ENCODE measurements at regions not wholly inside any gene's neighbourhood (a gene's known extent, or its start where the extent isn't known, plus 50 kb on each side); places are given as distances from the start of the nearest gene placed in this dataset.
"Not testable (repeated sequence)": the region's sequence is repeated elsewhere in the genome, so short reads cannot be mapped to it uniquely, and the experiment has no call there.

DNA sequence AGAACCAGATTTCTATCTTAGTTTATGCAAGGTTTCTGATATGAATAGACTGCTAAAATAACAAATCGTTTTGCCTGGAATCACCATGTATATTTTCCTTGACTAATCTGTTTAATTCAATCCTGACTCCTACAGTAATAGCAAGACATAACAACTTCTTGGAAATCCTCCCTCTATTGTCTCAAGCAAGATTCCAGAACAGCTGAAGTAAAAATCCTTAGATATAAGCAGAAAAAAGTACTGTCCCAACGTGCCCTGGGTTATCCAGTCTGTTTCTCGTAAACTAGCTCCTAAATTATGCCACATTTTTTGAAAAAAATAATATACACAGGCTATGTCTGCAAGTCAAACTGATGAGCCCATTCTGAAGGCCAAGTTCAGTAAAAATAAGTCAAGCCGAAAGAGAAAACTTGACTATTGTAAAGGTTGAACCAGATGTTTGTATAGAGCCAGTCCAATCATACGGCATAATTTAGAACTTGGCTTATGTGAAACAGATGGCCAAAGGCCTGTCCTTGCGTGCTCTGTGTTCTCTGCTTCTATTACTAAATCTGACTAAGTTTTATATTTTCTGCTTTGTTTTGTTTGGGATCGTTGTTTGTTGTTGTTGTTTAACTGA lies 341.6 kb upstream of the NRSN1 start:
- no peak overlapping the region for H3K9ac ChIP-seq (ENCODE audit: low read length)
- H3K4me3 ChIP-seq (ENCODE audit: low read length), result no peak overlapping the region
- H3K27ac ChIP-seq (ENCODE audit: low read depth, low read length), result no peak overlapping the region
- no peaks in the 10 kb centered on the region for H3K36me3 ChIP-seq (ENCODE audit: control insufficient read depth, insufficient read depth, low read length)
- no peaks in the 10 kb centered on the region for H3K27me3 ChIP-seq (ENCODE audit: control insufficient read depth, insufficient read depth, low read length)
- H3K4me1 ChIP-seq (ENCODE audit: control insufficient read depth, insufficient read depth, low read length), result peaks cover 3% of the 10 kb centered on the region

DNA sequence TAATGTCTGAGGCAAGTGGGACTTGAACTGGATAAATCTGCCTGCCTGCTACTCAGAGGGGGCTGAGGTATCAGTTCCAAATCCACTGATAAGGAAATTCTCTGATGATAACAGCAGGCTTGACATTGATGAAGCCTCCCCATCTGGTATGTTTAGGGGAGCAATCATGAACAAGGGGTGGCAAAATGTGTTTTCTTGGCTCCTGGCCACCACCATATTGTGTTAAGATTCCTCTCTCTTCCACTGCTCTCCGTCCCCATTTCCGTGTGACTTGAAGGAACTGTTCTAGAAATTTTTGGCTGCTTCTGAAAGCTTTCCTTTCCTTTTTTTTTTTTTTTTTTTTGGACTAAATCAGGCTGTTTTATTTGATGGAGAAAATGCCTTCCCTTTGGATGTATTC lies 335.3 kb upstream of the NRSN1 start:
- no peaks in the 10 kb centered on the region for H3K4me1 ChIP-seq (ENCODE audit: control insufficient read depth, insufficient read depth, low read length)
- H3K9ac ChIP-seq (ENCODE audit: low read length), result no peak overlapping the region
- no peak overlapping the region for H3K4me3 ChIP-seq (ENCODE audit: low read length)
- no peaks in the 10 kb centered on the region for H3K27me3 ChIP-seq (ENCODE audit: control insufficient read depth, insufficient read depth, low read length)
- H3K27ac ChIP-seq (ENCODE audit: low read depth, low read length), result no peak overlapping the region
- no peaks in the 10 kb centered on the region for H3K36me3 ChIP-seq (ENCODE audit: control insufficient read depth, insufficient read depth, low read length)

DNA sequence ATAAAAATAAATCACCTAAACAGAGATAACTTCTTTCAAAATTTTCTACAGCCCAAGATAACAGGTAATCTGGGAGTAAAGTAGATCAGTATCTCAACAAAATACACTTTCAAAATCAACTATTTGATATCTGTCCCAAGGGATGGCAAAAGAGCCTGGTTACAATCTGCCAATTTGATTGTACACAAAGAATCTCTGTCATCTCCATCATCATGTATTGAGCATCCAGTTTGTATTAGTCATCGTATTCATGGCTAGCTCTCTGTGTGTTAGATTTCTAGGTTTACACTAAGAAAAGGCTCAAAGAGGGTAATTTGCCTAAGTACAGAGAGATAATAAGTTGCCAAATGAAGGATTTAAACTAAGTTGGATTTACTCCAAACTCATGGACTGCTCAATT lies 329.0 kb upstream of the NRSN1 start:
- Histone ChIP-seq H3K27ac (ENCODE audit: low read depth, low read length) (no peak overlapping the region), H3K4me1 (ENCODE audit: control insufficient read depth, insufficient read depth, low read length) (no peaks in the 10 kb centered on the region), H3K36me3 (ENCODE audit: control insufficient read depth, insufficient read depth, low read length) (no peaks in the 10 kb centered on the region), H3K27me3 (ENCODE audit: control insufficient read depth, insufficient read depth, low read length) (no peaks in the 10 kb centered on the region), H3K9ac (ENCODE audit: low read length) (no peak overlapping the region), H3K4me3 (ENCODE audit: low read length) (no peak overlapping the region)

DNA sequence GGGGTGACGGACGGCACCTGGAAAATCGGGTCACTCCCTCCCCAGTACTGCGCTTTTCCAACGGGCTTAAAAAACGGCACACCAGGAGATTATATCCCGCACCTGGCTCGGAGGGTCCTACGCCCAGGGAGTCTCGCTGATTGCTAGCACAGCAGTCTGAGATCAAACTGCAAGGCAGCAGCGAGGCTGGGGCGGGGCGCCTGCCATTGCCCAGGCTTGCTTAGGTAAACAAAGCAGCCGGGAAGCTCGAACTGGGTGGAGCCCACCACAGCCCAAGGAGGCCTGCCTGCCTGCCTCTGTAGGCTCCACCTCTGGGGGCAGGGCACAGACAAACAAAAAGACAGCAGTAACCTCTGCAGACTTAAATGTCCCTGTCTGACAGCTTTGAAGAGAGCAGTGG lies 321.7 kb upstream of the NRSN1 start:
- not testable (repeated sequence) for H3K27ac ChIP-seq (ENCODE audit: low read depth, low read length); H3K4me1 ChIP-seq (ENCODE audit: control insufficient read depth, insufficient read depth, low read length); H3K4me3 ChIP-seq (ENCODE audit: low read length); H3K27me3 ChIP-seq (ENCODE audit: control insufficient read depth, insufficient read depth, low read length); H3K9ac ChIP-seq (ENCODE audit: low read length); H3K36me3 ChIP-seq (ENCODE audit: control insufficient read depth, insufficient read depth, low read length)

DNA sequence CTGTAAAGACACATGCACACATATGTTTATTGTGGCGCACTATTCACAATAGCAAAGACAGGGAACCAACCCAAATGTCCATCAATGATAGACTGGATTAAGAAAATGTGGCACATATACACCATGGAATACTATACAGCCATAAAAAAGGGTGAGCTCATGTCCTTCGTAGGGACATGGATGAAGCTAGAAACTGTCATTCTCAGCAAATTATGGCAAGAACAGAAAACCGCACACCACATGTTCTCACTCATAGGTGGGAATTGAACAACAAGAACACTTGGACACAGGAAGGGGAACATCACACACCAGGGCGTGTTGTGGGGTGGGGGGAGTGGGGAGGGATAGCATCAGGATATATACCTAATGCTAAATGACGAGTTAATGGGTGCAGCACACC lies 304.9 kb upstream of the NRSN1 start:
- not testable (repeated sequence) for H3K27ac ChIP-seq (ENCODE audit: low read depth, low read length); H3K4me3 ChIP-seq (ENCODE audit: low read length); H3K36me3 ChIP-seq (ENCODE audit: control insufficient read depth, insufficient read depth, low read length); H3K4me1 ChIP-seq (ENCODE audit: control insufficient read depth, insufficient read depth, low read length); H3K9ac ChIP-seq (ENCODE audit: low read length); H3K27me3 ChIP-seq (ENCODE audit: control insufficient read depth, insufficient read depth, low read length)

DNA sequence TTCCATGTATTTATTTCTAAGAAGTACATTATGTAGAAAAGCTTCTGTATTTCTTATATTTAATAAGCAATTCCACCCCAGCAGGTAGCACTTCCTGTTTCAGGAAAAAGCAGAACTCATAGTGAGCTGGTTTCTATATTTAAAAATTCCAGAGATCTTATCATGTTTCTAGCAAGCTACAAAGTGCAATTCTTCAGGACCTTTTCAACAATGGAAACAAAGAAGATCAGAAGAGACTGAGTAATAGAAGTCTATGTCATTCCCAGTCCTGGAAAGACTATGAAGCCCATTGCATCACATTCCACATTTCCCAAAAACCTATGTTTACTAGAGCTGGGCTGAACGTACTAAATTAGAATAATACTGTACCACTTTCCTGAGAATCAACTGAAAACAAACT lies 302.6 kb upstream of the NRSN1 start:
- Histone ChIP-seq H3K4me1 (ENCODE audit: control insufficient read depth, insufficient read depth, low read length) (no peaks in the 10 kb centered on the region), H3K9ac (ENCODE audit: low read length) (no peak overlapping the region), H3K27me3 (ENCODE audit: control insufficient read depth, insufficient read depth, low read length) (no peaks in the 10 kb centered on the region), H3K27ac (ENCODE audit: low read depth, low read length) (no peak overlapping the region), H3K4me3 (ENCODE audit: low read length) (no peak overlapping the region), H3K36me3 (ENCODE audit: control insufficient read depth, insufficient read depth, low read length) (no peaks in the 10 kb centered on the region)

DNA sequence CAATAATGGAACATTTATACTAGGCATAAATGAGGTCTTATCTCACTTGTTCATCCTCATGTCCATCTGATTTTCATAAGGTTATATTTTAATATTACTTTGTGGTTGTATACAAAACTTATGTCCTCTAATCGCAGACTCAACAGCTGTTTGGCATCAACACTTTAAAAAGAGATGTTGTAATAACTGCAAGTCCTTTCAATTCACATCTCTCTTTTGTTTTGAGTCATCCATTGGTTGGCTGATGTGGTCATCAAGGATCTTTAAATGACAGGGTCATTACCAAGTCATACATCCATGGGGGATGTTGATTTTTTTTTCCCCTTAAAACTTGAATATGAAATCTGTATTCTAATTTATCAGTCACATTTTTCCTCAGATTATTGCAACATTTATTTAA lies 299.4 kb upstream of the NRSN1 start:
- no peak overlapping the region for H3K27ac ChIP-seq (ENCODE audit: low read depth, low read length)
- H3K9ac ChIP-seq (ENCODE audit: low read length), result no peak overlapping the region
- no peaks in the 10 kb centered on the region for H3K27me3 ChIP-seq (ENCODE audit: control insufficient read depth, insufficient read depth, low read length)
- no peaks in the 10 kb centered on the region for H3K4me1 ChIP-seq (ENCODE audit: control insufficient read depth, insufficient read depth, low read length)
- H3K36me3 ChIP-seq (ENCODE audit: control insufficient read depth, insufficient read depth, low read length), result no peaks in the 10 kb centered on the region
- H3K4me3 ChIP-seq (ENCODE audit: low read length), result no peak overlapping the region

DNA sequence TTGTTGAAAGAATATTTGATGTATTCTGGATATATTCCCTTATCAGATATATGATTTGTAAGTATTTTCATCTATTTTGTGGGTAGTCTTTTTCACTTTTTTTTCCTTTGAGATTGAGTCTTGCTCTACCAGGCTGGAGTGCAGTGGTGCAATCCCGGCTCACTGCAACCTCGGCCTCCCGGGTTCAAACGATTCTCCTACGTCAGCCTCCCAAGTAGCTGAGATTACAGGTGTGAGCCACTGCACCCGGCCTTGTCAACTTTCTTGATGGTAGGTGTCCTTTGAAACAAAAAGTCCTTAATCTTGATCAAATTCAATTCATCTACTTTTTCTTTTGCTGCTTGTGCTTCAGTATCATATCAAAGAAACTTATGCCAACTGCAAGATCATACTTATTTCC lies 297.2 kb upstream of the NRSN1 start:
- Histone ChIP-seq H3K36me3 (ENCODE audit: control insufficient read depth, insufficient read depth, low read length) (no peaks in the 10 kb centered on the region), H3K4me3 (ENCODE audit: low read length) (no peak overlapping the region), H3K27me3 (ENCODE audit: control insufficient read depth, insufficient read depth, low read length) (no peaks in the 10 kb centered on the region), H3K27ac (ENCODE audit: low read depth, low read length) (no peak overlapping the region), H3K4me1 (ENCODE audit: control insufficient read depth, insufficient read depth, low read length) (no peaks in the 10 kb centered on the region), H3K9ac (ENCODE audit: low read length) (no peak overlapping the region)

DNA sequence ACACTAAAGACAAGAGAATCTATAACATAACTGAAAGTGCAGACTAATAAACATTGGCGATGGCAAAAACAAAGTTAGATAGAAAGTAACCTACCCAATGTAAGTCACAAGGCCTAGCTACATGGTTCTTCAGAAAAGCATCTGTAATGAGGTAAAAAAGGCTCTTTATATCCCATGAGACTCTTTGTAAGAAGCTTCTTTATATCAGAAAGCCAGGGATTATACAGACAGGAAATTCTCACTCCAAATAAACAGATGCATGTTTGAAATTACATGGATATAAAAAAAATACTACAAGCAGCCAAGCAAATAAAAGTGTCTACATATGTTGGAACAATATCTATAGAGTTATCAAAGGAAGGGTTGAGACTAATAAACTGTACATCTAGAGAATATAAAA lies 284.9 kb upstream of the NRSN1 start:
- Histone ChIP-seq H3K27me3 (ENCODE audit: control insufficient read depth, insufficient read depth, low read length) (no peaks in the 10 kb centered on the region), H3K9ac (ENCODE audit: low read length) (no peak overlapping the region), H3K27ac (ENCODE audit: low read depth, low read length) (no peak overlapping the region), H3K36me3 (ENCODE audit: control insufficient read depth, insufficient read depth, low read length) (no peaks in the 10 kb centered on the region), H3K4me3 (ENCODE audit: low read length) (no peak overlapping the region), H3K4me1 (ENCODE audit: control insufficient read depth, insufficient read depth, low read length) (no peaks in the 10 kb centered on the region)

DNA sequence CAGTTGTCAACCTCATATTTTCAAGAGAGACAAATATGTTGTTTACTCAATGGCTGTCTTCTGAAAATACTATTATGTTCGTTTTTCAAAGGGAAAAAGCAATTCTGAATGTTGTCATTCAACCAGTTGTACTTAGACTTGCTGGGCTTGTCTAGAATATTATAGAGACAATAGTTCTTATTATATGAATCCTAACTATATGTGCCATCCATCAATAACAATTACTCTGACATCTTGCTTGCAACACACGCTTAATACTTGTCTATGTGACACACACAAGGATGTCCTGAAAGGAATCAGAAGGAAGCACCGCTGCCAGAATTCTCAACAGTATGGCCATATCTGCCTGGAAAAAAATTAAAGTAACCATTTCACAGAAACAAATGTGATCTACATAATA lies 283.3 kb upstream of the NRSN1 start:
- H3K27me3 ChIP-seq (ENCODE audit: control insufficient read depth, insufficient read depth, low read length), result no peaks in the 10 kb centered on the region
- no peaks in the 10 kb centered on the region for H3K36me3 ChIP-seq (ENCODE audit: control insufficient read depth, insufficient read depth, low read length)
- H3K9ac ChIP-seq (ENCODE audit: low read length), result no peak overlapping the region
- H3K27ac ChIP-seq (ENCODE audit: low read depth, low read length), result no peak overlapping the region
- H3K4me1 ChIP-seq (ENCODE audit: control insufficient read depth, insufficient read depth, low read length), result no peaks in the 10 kb centered on the region
- no peak overlapping the region for H3K4me3 ChIP-seq (ENCODE audit: low read length)

DNA sequence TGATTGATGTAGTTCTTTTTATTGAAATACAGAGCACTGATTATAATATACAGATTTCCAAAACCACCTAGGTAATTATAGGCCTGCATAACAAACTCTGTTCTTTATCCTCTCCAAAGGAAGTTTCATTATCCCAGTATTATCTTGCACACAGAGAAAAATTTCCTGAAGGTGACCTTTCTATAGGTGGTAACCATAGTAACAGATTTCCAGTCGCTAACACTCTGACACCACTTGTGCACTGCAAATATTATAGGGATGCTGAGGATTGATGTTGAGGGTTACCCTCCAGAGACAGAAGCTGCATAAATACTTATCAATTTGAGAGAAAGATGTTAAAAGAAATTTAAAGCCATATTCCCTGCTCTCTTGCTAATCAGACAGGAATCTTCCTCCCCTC lies 274.5 kb upstream of the NRSN1 start:
- no peaks in the 10 kb centered on the region for H3K36me3 ChIP-seq (ENCODE audit: control insufficient read depth, insufficient read depth, low read length)
- H3K4me1 ChIP-seq (ENCODE audit: control insufficient read depth, insufficient read depth, low read length), result no peaks in the 10 kb centered on the region
- H3K27ac ChIP-seq (ENCODE audit: low read depth, low read length), result no peak overlapping the region
- H3K9ac ChIP-seq (ENCODE audit: low read length), result no peak overlapping the region
- H3K27me3 ChIP-seq (ENCODE audit: control insufficient read depth, insufficient read depth, low read length), result no peaks in the 10 kb centered on the region
- H3K4me3 ChIP-seq (ENCODE audit: low read length), result no peak overlapping the region

DNA sequence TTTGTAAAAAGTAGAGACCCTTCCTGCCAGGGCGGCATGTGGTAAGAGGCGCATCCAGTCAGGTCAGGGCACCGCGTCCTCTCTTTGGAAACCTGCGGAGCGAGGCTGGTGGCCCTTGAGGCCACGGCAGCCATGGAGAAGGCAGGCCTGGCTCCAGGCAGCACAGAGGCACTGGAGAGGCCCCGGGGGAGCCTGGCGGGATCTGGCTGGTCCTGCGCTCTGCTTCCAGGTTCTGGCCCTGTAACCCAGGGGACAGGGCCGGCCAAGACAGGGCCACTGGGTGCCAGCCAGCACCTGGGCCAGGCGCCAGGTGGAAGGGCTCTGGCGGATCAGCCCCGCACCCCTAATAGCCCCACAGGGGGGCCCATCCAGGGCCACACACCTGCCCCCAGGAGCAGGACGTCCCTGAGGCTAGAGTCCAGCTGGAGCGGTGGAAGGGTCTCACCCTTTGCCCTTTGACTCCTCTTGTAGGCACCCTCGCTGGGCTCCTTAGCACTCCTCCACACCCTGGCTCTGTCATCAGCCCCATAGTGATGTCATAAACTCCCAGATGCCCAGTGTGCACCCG lies 272.4 kb upstream of the NRSN1 start:
- H3K27me3 ChIP-seq (ENCODE audit: control insufficient read depth, insufficient read depth, low read length); H3K27ac ChIP-seq (ENCODE audit: low read depth, low read length); H3K4me3 ChIP-seq (ENCODE audit: low read length); H3K9ac ChIP-seq (ENCODE audit: low read length); H3K4me1 ChIP-seq (ENCODE audit: control insufficient read depth, insufficient read depth, low read length); H3K36me3 ChIP-seq (ENCODE audit: control insufficient read depth, insufficient read depth, low read length): not testable (repeated sequence)

DNA sequence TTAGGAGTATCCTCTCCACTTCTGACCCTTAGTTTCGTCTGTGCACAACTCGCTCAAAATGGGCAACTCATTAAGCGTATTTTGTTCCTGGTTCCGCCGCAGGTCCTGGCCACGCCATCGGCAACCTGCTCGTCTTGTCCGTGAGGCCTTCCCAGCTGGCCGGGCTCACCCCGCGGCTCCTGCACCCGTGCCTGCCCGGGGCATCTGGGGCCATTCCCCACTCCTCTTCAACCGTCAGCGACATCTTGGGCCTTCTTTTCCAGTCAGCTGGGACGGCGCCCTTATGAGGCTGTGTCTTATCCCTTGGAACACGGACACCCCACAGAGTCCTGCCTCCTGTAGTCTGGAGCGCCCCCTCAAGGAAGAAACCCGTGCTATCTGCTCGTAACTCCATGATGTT lies 271.9 kb upstream of the NRSN1 start:
- not testable (repeated sequence) for H3K27ac ChIP-seq (ENCODE audit: low read depth, low read length); H3K27me3 ChIP-seq (ENCODE audit: control insufficient read depth, insufficient read depth, low read length); H3K9ac ChIP-seq (ENCODE audit: low read length); H3K4me1 ChIP-seq (ENCODE audit: control insufficient read depth, insufficient read depth, low read length); H3K4me3 ChIP-seq (ENCODE audit: low read length); H3K36me3 ChIP-seq (ENCODE audit: control insufficient read depth, insufficient read depth, low read length)
